ENCODE measurements at regions not wholly inside any gene's neighbourhood (a gene's known extent, or its start where the extent isn't known, plus 50 kb on each side); places are given as distances from the start of the nearest gene placed in this dataset.

DNA sequence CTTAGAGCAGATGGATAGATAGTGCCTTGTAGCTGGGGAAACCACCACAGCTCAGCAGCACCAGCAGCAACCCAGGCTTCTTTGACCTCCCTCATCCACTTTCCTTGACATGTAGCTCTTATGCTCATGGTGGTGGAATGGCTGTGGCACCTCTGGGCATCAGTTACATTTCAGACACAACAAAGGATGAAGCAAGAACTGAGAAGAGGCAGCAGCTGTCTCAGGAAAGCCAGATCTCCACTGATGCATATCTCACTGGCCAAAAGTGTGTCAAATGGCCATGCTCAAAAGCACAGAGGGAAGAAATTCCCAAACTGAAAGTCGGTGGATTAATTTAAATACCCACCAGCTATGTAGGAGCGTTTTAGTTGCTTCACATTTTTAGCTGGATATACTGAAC, 671.4 kb upstream of the SALL1 start:
- TF ChIP-seq, protein P1, sequence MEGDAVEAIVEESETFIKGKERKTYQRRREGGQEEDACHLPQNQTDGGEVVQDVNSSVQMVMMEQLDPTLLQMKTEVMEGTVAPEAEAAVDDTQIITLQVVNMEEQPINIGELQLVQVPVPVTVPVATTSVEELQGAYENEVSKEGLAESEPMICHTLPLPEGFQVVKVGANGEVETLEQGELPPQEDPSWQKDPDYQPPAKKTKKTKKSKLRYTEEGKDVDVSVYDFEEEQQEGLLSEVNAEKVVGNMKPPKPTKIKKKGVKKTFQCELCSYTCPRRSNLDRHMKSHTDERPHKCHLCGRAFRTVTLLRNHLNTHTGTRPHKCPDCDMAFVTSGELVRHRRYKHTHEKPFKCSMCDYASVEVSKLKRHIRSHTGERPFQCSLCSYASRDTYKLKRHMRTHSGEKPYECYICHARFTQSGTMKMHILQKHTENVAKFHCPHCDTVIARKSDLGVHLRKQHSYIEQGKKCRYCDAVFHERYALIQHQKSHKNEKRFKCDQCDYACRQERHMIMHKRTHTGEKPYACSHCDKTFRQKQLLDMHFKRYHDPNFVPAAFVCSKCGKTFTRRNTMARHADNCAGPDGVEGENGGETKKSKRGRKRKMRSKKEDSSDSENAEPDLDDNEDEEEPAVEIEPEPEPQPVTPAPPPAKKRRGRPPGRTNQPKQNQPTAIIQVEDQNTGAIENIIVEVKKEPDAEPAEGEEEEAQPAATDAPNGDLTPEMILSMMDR (IDR thresholded peaks at IDR 0.05; ENCODE audit: borderline replicate concordance, extremely low read depth, insufficient read depth), result no peak
- Histone ChIP-seq H3K9ac (ENCODE audit: low read length in 3 of 3) (no peak overlapping the region), H3K9me3 (ENCODE audit: control insufficient read depth in 2 of 3, insufficient read depth in 1 of 3, low read length in 3 of 3) (no peaks in the 10 kb centered on the region), H3K27me3 (ENCODE audit: control insufficient read depth, insufficient read depth, low read length) (no peaks in the 10 kb centered on the region), H3K36me3 (ENCODE audit: control insufficient read depth in 2 of 3, insufficient read depth in 3 of 3, low read length in 3 of 3) (no peaks in the 10 kb centered on the region), H3K4me3 (ENCODE audit: low read length in 3 of 3) (no peak overlapping the region), H3K4me1 (ENCODE audit: control insufficient read depth in 2 of 3, insufficient read depth in 2 of 3, low read depth in 1 of 3, low read length in 3 of 3) (no peaks in the 10 kb centered on the region), H3K27ac (ENCODE audit: low read depth in 2 of 2, low read length in 2 of 2) (no peak overlapping the region)
- FAIRE-seq (no peak), DNase-seq (no peak)
- intact Hi-C loops (cut with DNase I), result no loop called here

DNA sequence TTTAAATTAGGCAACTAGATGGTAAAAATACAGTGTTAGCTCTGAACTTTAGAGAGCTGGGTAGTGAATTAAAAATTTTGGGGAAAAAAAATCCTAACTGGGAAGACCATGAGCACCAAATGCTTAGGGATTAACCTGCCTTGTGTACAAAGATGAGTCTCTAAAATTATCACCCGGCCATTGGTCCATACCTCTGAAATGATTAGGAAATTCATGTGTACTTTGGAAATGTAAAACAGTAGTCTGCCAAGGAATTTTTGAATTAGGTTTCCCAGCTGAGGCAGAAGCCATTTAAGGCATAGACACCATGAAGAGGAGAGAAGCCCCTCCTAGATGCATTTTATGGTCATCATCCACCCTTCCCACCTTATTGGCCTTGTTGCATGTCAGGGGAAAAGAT, 670.5 kb upstream of the SALL1 start:
- Histone ChIP-seq H3K4me3 (ENCODE audit: low read length in 3 of 3) (no peak overlapping the region), H3K27ac (ENCODE audit: low read depth in 2 of 2, low read length in 2 of 2) (no peak overlapping the region), H3K4me1 (ENCODE audit: control insufficient read depth in 2 of 3, insufficient read depth in 2 of 3, low read depth in 1 of 3, low read length in 3 of 3) (no peaks in the 10 kb centered on the region), H3K9me3 (ENCODE audit: control insufficient read depth in 2 of 3, insufficient read depth in 1 of 3, low read length in 3 of 3) (no peaks in the 10 kb centered on the region), H3K36me3 (ENCODE audit: control insufficient read depth in 2 of 3, insufficient read depth in 3 of 3, low read length in 3 of 3) (no peaks in the 10 kb centered on the region), H3K27me3 (ENCODE audit: control insufficient read depth, insufficient read depth, low read length) (no peaks in the 10 kb centered on the region), H3K9ac (ENCODE audit: low read length in 3 of 3) (no peak overlapping the region)
- TF ChIP-seq, protein P1 (IDR thresholded peaks at IDR 0.05; ENCODE audit: borderline replicate concordance, extremely low read depth, insufficient read depth), result no peak
- DNase-seq, result no peak
- no peak for FAIRE-seq
- intact Hi-C loops (cut with DNase I), result no loop called here

DNA sequence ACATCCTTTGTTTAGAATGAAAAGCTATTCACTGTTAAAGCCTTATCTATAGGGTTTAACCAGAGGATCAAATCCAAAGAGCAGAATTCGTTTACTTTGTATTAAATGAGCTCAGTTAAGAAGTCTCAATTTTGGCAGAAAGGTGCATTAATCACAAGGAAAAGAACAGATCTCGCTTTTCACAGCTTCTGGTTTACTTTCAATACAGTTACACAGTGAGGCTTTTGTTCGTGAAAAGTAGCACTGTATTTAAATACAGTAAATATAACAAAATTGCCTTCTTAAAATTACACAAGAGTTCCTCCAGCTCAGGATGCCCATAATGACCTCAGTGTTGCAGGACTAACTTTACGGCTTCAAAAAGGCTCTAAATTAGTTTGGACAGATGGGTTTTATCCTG, 669.1 kb upstream of the SALL1 start:
- no peaks in the 10 kb centered on the region for H3K9me3 ChIP-seq (ENCODE audit: control insufficient read depth in 2 of 3, insufficient read depth in 1 of 3, low read length in 3 of 3)
- no peak overlapping the region for H3K27ac ChIP-seq (ENCODE audit: low read depth in 2 of 2, low read length in 2 of 2)
- TF ChIP-seq, protein P1 (IDR thresholded peaks at IDR 0.05; ENCODE audit: borderline replicate concordance, extremely low read depth, insufficient read depth), result no peak
- no peaks in the 10 kb centered on the region for H3K36me3 ChIP-seq (ENCODE audit: control insufficient read depth in 2 of 3, insufficient read depth in 3 of 3, low read length in 3 of 3)
- FAIRE-seq, result no peak
- no peak for DNase-seq
- no peaks in the 10 kb centered on the region for H3K27me3 ChIP-seq (ENCODE audit: control insufficient read depth, insufficient read depth, low read length)
- intact Hi-C loops (cut with DNase I), result no loop called here
- H3K4me1 ChIP-seq (ENCODE audit: control insufficient read depth in 2 of 3, insufficient read depth in 2 of 3, low read depth in 1 of 3, low read length in 3 of 3), result no peaks in the 10 kb centered on the region
- H3K9ac ChIP-seq (ENCODE audit: low read length in 3 of 3), result no peak overlapping the region
- H3K4me3 ChIP-seq (ENCODE audit: low read length in 3 of 3), result no peak overlapping the region

DNA sequence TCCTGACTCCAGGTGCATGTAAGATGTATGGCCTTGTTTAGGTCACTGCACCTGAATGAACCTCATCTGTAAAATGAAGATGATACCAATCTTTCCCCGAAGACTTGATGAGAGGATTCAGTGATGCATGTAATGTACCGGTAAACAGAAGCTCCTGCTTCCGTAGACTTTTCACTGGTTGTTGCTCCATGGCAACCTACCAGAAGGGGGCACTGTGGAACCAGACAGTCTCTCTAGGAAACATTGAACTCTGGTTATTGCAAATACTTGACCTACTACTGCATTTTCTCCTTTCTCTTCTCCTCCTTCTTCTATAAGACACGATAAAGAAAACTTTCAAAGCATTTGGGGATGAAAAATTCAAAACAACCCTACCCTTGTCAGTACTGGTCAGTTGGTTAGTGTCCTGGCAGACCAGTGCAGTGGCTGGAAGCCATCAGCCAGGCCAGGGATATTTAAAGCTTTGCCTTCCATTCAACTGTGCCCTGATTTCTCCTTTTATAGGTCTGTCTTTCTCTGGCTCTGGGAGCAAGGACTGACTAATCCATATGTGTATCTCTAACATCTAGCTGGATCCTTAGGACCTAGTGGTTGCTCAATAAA, 667.4 kb upstream of the SALL1 start:
- Histone ChIP-seq H3K27me3 (ENCODE audit: control insufficient read depth, insufficient read depth, low read length) (no peaks in the 10 kb centered on the region), H3K36me3 (ENCODE audit: control insufficient read depth in 2 of 3, insufficient read depth in 3 of 3, low read length in 3 of 3) (no peaks in the 10 kb centered on the region), H3K9ac (ENCODE audit: low read length in 3 of 3) (no peak overlapping the region), H3K4me3 (ENCODE audit: low read length in 3 of 3) (no peak overlapping the region), H3K4me1 (ENCODE audit: control insufficient read depth in 2 of 3, insufficient read depth in 2 of 3, low read depth in 1 of 3, low read length in 3 of 3) (no peaks in the 10 kb centered on the region), H3K9me3 (ENCODE audit: control insufficient read depth in 2 of 3, insufficient read depth in 1 of 3, low read length in 3 of 3) (no peaks in the 10 kb centered on the region), H3K27ac (ENCODE audit: low read depth in 2 of 2, low read length in 2 of 2) (no peak overlapping the region)
- FAIRE-seq (no peak), DNase-seq (peak in 4 of 5 donors; percentile 83 to 87 (median 84))
- intact Hi-C loops (cut with DNase I), result no loop called here
- TF ChIP-seq, protein P1 (IDR thresholded peaks at IDR 0.05; ENCODE audit: borderline replicate concordance, extremely low read depth, insufficient read depth), result peak; percentile 84
